ENCODE measurements at regions not wholly inside any gene's neighbourhood (a gene's known extent, or its start where the extent isn't known, plus 50 kb on each side); places are given as distances from the start of the nearest gene placed in this dataset.

DNA sequence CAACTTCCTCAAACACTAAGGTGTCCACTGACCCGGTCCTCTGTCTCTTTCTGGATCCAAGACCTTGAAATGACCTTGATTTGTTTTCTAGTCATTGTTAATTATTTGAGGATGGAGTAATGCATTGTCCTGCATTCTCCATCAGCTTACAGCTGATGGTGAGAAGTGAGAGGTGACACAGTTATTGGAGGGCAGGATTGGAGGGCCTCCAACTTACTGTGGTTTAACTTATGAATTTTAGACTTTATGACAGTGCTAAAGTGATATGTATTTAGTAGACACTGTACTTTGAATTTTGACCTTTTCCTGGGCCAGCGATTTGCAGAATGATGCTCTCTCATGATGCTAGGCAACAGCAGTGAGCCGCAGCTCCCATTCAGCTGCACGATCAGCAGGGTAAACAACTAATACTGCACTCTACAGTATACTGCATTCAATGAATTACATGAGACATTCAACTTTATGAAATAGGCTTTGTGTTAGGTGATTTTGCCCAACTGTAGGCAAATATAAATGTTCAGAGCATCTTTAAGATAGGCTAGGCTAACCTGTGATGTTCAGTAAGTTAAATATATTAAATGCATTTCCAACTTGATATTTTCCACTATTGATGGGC, 200.0 kb upstream of the MEX3C start:
- no peak for FAIRE-seq
- no peak for DNase-seq (ENCODE audit: insufficient read length, low spot score)

- no peak for FAIRE-seq
- no peak for DNase-seq (ENCODE audit: insufficient read length, low spot score)
Observed at GRCh38 chr18:51398104-51398503, 200.6 kb upstream of the MEX3C start.

DNA sequence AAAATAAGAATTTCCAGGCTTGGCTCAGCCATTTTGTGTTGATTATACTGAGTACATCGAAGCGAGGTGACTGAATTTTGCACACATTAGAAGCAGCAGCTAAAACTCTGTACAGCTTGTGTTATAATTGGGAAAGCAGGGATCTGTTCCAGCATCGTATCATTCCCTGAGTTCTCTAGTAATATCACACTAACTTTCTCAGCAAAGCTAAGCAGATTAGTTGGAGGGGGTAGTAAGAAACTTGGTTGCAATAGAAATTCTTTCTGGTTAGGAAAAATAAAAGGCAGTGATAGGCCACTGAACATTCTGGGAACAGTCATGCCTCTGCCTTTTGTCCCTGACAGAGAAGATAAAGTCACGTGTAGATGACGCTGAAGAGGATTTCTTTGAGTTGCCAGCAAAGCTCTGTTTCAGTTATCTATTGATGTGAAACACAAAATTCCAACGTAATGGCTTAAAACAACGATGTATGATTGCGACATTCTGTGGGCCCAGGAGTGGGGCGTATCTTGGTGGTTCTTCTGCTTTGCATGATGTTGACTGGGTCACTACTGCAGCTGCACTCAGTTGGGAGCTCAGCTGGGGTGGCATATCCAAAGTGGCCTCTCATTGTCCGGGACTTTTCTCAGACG, 202.1 kb upstream of the MEX3C start:
- DNase-seq (ENCODE audit: insufficient read length, low spot score) (no peak), FAIRE-seq (no peak)

DNA sequence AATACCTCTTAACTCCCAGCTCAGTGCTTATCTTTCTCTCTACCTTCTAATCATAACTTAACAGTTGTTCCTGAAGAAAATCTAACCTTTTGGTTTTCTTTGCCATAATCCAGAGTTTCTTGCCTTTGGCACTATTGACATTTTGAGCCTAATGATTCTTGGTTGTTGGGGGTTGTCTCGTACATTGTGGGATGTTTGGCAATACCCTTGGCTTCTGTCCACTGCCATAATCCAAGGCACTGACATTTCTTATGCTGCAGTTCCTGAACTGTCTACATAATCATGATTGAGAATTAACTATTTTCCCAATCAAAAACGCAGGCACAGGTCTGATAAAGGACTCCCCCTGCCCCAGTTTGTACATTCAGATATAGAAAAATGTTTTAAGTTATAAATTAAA, 203.2 kb upstream of the MEX3C start:
- DNase-seq (ENCODE audit: insufficient read length, low spot score) (no peak), FAIRE-seq (no peak)

- FAIRE-seq, result no peak
- DNase-seq (ENCODE audit: insufficient read length, low spot score), result no peak
Observed at GRCh38 chr18:51401912-51402311, 204.4 kb upstream of the MEX3C start.

GRCh38 chr18:51404620-51405019, 207.1 kb upstream of the MEX3C start:
- FAIRE-seq, result no peak

DNA sequence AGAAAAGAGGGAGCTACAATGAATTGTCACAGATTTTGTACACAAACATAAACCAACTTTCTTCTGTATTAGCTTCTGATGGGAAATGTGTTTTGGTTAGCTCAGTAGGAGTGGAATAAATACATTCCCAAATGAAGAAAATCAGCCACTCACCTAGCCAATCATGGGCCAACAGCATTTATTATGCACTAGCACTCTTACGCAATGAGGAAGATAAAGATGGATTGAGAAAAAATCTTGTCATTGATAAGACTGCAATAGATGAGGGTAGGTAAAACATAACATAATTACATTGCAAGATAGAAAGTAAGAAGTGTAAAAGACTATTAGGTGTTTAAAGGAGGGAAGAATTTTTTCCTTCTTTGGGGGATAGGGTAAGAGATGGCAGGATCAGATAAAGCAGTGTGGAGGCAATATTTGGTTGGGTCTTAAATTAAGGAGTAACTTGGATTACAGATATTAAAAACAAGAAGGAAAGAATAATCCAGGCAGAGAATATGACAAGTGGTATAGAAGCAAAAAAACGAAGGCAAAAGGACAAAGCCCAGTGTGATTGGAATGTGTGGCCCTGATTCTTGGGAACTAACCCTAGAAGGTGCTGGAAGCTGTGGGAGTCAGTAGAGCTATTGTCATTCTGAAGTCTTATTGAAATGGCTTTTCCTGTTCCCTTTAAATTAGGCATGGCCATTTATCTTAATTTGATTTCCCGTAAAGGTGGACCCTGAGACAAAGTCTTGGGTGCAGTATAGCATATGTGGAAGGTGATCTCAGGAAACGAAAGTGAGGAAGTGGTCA, 208.4 kb upstream of the MEX3C start:
- FAIRE-seq (no peak), DNase-seq (ENCODE audit: insufficient read length, low spot score) (no peak)

More at GRCh38 chr18:51404620-51405019, 207.1 kb upstream of the MEX3C start:
- no peak for DNase-seq (ENCODE audit: insufficient read length, low spot score)

- DNase-seq (ENCODE audit: insufficient read length, low spot score) (no peak), FAIRE-seq (no peak)
Observed at GRCh38 chr18:51417643-51418483, 220.4 kb upstream of the MEX3C start.

DNA sequence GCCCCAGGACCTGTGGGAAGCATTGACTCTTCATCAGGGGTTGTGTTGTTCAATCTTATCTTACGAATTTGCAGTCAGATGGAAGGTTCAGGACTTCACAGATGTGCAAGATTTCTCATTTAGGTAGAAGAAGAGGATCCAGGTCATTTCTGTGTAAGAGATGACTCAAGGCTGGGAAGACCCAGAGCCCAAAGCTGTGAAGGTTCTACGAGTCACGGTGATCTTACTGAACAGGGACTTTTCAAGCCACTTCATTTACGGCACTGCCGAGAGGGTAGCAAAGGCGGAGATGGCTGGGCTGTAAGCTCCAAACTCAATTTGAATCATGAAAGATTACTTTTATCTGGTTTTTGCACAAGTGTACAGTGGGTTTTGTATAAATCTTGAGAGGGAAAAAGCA, 228.0 kb upstream of the MEX3C start:
- DNase-seq (ENCODE audit: insufficient read length, low spot score) (no peak), FAIRE-seq (no peak)

DNA sequence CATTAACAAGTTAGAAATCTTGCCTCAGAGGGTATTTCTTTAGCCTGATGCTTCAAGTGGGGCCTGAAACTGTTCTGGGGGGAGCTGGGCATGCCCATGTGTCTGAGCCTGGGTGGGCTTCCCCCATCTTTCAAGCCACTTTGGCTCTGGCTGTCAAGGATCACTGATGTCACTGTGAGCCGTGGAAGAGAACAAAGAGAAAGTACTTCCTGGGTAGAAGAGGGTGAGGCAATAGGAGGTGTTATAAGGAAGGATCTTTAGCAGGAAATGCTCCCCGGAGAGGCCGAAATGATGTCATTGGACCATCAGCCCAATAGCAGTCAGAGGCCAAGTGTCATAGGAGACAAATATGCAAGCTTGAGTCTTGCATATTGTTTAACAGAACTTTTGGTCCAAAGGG, 228.4 kb upstream of the MEX3C start:
- FAIRE-seq (no peak), DNase-seq (ENCODE audit: insufficient read length, low spot score) (no peak)

DNA sequence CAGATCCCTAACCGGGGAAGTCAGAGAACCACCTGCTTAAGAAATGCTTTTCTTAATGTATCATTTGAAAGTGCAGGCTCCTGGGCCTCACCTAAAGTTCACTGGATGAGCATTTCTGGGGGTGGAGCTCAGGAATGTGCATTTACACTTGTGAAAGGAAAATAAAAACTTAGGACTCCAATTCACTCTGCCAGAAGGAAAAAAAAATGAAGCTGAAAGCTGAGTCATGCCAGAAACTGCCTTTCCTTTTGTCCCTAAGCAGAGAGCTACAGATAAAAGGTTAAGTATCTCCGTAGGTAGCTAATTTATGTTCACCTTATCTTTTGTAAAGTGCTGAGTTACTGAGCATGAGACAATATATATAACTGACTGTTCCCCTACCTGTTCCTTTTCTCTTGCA, 229.5 kb upstream of the MEX3C start:
- no peak for FAIRE-seq
- no peak for DNase-seq (ENCODE audit: insufficient read length, low spot score)

- DNase-seq (ENCODE audit: insufficient read length, low spot score), result no peak
- no peak for FAIRE-seq
Observed at GRCh38 chr18:51429644-51430043, 232.2 kb upstream of the MEX3C start.

DNA sequence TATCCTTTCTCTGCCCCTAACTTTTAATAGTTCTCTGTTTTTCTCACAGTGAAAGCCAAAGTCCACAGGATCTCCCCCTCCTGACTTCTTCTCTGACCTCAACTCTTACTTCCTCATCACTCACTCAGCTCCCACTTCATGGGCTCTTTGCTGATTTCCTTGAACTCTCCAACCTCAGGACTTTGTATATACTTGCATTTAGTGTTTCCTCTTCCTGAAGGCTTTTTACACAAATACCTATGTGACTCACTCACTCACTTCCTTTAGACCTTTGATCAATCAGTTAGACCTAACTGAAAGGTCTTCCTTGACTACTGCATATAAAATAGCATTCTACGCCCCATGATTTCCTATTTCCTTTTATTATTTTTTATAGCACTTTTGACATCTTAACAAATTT, 233.1 kb upstream of the MEX3C start:
- FAIRE-seq, result no peak
- DNase-seq (ENCODE audit: insufficient read length, low spot score), result no peak

- FAIRE-seq (no peak), DNase-seq (ENCODE audit: insufficient read length, low spot score) (no peak)
Observed at GRCh38 chr18:51433296-51433695, 235.8 kb upstream of the MEX3C start.

GRCh38 chr18:51433881-51434280, 236.4 kb upstream of the MEX3C start:
- DNase-seq (ENCODE audit: insufficient read length, low spot score), result no peak

DNA sequence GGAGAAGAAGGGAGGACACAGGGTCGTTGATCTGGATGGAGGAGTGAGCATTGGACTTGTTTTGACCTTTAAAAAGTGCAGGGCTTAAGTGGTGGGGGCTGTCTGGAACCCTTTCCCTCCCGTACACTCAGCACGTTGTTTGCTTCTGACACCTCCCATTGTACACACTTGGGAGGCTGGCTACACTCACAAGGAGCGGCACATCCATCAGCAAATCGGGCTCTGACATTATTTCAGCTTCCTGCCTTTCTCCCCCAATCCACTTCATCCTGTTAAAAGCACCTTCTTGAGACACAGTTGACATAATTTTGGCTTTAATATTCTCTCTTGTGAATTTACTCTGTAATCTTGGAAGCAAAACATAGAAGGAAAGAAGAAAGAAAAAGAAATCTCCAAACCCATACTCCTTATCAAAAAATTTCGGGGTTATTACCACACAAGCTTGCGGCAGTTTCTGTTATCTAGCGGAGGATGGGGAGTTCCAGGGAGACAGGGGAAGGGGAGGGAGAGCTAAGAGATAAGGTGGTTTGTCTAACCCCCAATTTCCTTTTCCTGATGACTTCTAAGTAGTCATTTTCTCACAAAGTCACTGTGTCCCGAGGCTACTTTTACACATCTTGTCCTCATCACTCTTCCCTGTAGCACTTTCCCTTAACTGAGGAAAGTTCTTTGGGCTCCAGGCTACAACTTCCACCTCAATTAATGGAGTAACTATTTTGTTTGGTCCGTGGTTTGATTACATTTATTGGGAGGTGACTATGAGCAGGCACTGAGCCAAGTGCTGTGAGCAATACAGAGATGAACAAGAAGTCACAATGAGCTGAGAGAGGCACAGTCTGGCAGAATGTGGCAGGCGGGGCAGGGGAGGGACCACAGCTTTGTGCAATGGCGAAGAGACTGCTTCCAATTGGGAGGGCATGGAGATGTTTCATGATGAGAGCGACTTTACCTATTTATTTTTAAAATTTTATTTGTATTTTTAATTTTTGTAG, 240.1 kb upstream of the MEX3C start:
- FAIRE-seq (no peak), DNase-seq (ENCODE audit: insufficient read length, low spot score) (no peak)

More at GRCh38 chr18:51433881-51434280, 236.4 kb upstream of the MEX3C start:
- FAIRE-seq, result no peak

DNA sequence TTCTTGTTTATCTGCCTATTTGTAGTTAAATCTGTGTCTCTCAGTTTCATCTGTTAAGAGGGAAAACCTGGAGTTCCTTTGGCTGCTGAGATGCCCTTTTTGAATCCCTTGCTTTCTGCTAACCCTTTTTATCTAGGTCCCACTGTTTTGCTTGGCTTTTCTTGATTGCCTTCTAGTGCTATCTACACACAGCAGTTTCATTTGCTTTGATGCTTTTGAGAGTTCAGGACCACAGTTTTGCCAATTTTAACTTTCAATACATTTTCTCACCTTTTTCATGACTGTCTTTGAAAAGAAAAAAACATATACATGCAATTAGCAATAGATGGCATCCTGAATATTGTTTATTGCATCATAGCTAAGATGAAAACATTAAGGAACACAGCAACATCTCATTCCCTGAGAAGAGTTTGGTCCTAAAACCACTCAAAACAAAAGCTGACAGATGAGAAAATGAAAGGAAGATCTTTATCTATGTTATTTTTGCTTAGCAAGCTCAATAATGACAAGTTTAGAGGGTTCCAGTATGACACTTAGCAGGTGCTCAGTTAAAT, 241.4 kb upstream of the MEX3C start:
- no peak for DNase-seq (ENCODE audit: insufficient read length, low spot score)
- no peak for FAIRE-seq

GRCh38 chr18:51442012-51442411, 244.5 kb upstream of the MEX3C start:
- FAIRE-seq (no peak), DNase-seq (ENCODE audit: insufficient read length, low spot score) (no peak)

DNA sequence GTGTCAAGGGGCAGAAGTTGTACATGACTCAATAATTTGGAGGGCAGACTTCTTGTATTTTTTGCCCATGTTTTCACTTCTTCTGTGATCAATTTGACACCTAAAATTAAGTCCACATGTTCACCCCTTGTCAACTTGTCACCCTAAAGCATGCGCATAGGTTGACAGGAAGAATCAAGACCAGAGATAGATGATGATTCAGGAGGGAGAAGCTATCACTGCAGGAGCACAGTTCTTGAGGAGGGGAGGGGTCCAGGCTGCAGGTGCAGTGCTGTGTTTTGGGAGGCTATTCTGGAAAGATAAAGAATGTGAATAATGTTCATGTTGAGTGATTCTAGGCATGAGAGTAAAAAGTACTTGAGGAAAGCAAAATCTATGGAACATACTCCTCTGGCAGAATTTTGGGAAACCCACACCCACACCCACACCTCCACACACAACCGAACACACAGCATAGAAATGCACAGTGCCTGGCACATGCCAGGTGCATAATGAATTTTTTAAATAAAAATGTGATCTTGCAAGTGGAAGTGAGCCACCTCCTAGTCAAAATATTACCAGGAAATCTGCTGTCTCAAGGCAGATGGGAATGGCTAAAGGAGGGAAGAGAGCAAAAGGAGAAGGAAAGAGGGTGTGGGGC, 249.2 kb upstream of the MEX3C start:
- FAIRE-seq (no peak), DNase-seq (ENCODE audit: insufficient read length, low spot score) (no peak)
